ENCODE measurements at regions not wholly inside any gene's neighbourhood (a gene's known extent, or its start where the extent isn't known, plus 50 kb on each side); places are given as distances from the start of the nearest gene placed in this dataset.

DNA sequence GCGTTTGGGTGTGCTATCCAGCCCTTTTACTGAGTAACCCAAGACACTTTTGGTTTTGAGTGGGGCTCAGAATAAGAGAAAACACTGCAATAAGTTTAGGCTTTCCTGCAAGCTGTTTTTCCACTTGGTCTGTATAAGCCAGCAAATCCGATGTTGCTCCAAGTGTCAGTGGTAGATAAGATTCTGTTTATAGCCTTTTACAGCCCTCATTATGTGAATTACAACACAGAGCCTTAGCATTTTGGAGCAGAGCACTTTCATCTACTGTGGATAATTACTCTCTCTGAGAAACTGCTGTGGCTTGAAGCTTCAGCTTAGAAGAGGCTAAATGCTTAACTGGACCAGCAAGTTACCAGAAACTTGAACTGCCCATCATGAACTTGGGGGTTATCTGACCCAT lies 601.1 kb downstream of the JRKL start:
- TF ChIP-seq, protein P1, sequence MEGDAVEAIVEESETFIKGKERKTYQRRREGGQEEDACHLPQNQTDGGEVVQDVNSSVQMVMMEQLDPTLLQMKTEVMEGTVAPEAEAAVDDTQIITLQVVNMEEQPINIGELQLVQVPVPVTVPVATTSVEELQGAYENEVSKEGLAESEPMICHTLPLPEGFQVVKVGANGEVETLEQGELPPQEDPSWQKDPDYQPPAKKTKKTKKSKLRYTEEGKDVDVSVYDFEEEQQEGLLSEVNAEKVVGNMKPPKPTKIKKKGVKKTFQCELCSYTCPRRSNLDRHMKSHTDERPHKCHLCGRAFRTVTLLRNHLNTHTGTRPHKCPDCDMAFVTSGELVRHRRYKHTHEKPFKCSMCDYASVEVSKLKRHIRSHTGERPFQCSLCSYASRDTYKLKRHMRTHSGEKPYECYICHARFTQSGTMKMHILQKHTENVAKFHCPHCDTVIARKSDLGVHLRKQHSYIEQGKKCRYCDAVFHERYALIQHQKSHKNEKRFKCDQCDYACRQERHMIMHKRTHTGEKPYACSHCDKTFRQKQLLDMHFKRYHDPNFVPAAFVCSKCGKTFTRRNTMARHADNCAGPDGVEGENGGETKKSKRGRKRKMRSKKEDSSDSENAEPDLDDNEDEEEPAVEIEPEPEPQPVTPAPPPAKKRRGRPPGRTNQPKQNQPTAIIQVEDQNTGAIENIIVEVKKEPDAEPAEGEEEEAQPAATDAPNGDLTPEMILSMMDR (IDR thresholded peaks at IDR 0.05; ENCODE audit: low read depth, low read length), result no peak
- TF ChIP-seq, protein P2, sequence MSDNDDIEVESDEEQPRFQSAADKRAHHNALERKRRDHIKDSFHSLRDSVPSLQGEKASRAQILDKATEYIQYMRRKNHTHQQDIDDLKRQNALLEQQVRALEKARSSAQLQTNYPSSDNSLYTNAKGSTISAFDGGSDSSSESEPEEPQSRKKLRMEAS (IDR thresholded peaks at IDR 0.05; ENCODE audit: low read depth, low read length), result no peak

All from NB4 (cell line).